ENCODE measurements at regions not wholly inside any gene's neighbourhood (a gene's known extent, or its start where the extent isn't known, plus 50 kb on each side); places are given as distances from the start of the nearest gene placed in this dataset.

DNA sequence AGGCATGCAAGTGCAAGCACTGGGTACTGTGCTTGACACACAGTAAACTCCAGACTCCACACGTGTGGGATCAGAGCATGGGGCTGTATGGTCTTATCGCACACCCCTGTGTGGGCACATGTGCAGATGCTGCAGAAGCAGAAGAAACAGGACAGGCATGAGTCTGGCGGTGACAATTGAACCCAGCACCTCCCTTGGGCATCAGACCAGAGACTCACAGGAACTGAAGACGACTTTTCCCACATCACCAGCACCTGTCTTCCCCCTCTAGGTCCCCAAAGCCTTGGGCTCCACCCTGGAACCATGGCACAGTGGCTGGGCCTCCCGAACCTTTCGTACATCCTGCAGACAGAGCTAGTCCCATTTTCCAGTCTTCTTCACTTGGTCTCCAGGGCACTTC is 126.4 kb upstream of the CDH5 start:
- no peak overlapping the region for H2BK15ac ChIP-seq (ENCODE audit: low read depth, low read length)
- H2AK5ac ChIP-seq (ENCODE audit: low read depth, low read length): no peak overlapping the region
- CTCF ChIA-PET: no interaction called here
- DNase-seq (no peak), ATAC-seq (ENCODE audit: low read depth) (no peak)
- no peak overlapping the region for H3K4me3 ChIP-seq (ENCODE audit: insufficient read depth, low read depth, low read length)
- H3K36me3 ChIP-seq (ENCODE audit: control insufficient read depth, insufficient read depth, low read length): no peaks in the 10 kb centered on the region
- H3K56ac ChIP-seq (ENCODE audit: extremely low read depth, insufficient read depth, low read length): no peak overlapping the region
- no peak overlapping the region for H2AFZ ChIP-seq (replicated peaks; ENCODE audit: low read length, poor library complexity)
- 89% methylated on average over 3 of the region's 6 CpGs; no CpG with 5 or more reads in 1 of the 2 experiments for WGBS, 2 experiments (ENCODE audit: extremely low coverage in 2 of 2, insufficient read length in 1 of 2)
- no peak overlapping the region for H2AK9ac ChIP-seq (replicated peaks; ENCODE audit: low read depth, low read length, poor library complexity)
- dilution Hi-C loops (cut with HindIII; ENCODE audit: low sequenced_read_pairs, unreplicated experiment) (no loop called here), intact Hi-C loops (cut with micrococcal nuclease) (no loop called here), in situ Hi-C loops (cut with MboI; ENCODE audit: low sequenced_read_pairs) (no loop called here)
- H3K79me1 ChIP-seq (ENCODE audit: low read depth in 1 of 2, low read length in 2 of 2): no peaks in the 10 kb centered on the region
- no TSS peak for BruUV-seq (replicated peaks)
- no peak overlapping the region for H3K14ac ChIP-seq (replicated peaks; ENCODE audit: low read depth, low read length)
- no peak overlapping the region for H2BK5ac ChIP-seq (ENCODE audit: low read depth, low read length, poor library complexity, severe bottlenecking)
- no peak overlapping the region for H3K18ac ChIP-seq (ENCODE audit: low read depth, low read length)
- peaks cover 4% of the 10 kb centered on the region for H3K9me1 ChIP-seq (ENCODE audit: insufficient read depth, low read length)
- no peaks in the 10 kb centered on the region for H3K4me1 ChIP-seq (ENCODE audit: control insufficient read depth, insufficient read depth, low read length)
- POLR2A ChIA-PET (ENCODE audit: unreplicated experiment): no interaction called here
- no peak for TF ChIP-seq SMC3 (IDR thresholded peaks at IDR 0.05; ENCODE audit: low read depth, low read length)
- no peak for TF ChIP-seq MAFK (IDR thresholded peaks at IDR 0.05; ENCODE audit: low read depth, low read length)
- TF ChIP-seq MXI1 (IDR thresholded peaks at IDR 0.05; ENCODE audit: borderline replicate concordance, low read depth, low read length): no peak
- no peak overlapping the region for H3K27ac ChIP-seq (ENCODE audit: insufficient read depth, low read length)
- H3K9me3 ChIP-seq (ENCODE audit: control insufficient read depth, insufficient read depth, low read length): peaks cover 5% of the 10 kb centered on the region
- no peak overlapping the region for H4K8ac ChIP-seq (ENCODE audit: low read depth in 2 of 2, low read length in 2 of 2)
- H2BK20ac ChIP-seq (ENCODE audit: low read depth, low read length): no peak overlapping the region
- no peak overlapping the region for H3K4me2 ChIP-seq (ENCODE audit: low read depth, low read length)
- no peak overlapping the region for H3K4ac ChIP-seq (ENCODE audit: low read depth, low read length)
- peaks cover 11% of the 10 kb centered on the region; the same call in 1 of the 2 replicates for H3K27me3 ChIP-seq (ENCODE audit: control insufficient read depth, insufficient read depth, low read length)
- H4K5ac ChIP-seq (ENCODE audit: low read depth, low read length): no peak overlapping the region
- H2BK120ac ChIP-seq (ENCODE audit: low read depth, low read length): no peak overlapping the region
- no peak overlapping the region for H3K23ac ChIP-seq (ENCODE audit: low read depth, low read length)
- no peak overlapping the region for H3K9ac ChIP-seq (ENCODE audit: low read depth, low read length)
- H4K91ac ChIP-seq (ENCODE audit: insufficient read depth, low read depth, low read length): no peak overlapping the region
- no peaks in the 10 kb centered on the region for H4K20me1 ChIP-seq (ENCODE audit: insufficient read depth, low read length)
